WI38 (cell line): ENCODE measurements at regions not wholly inside any gene's neighbourhood (a gene's known extent, or its start where the extent isn't known, plus 50 kb on each side); places are given as distances from the start of the nearest gene placed in this dataset.
"Not testable (repeated sequence)": the region's sequence is repeated elsewhere in the genome, so short reads cannot be mapped to it uniquely, and the experiment has no call there.

Source experiments
- H3K4me3 ChIP-seq: 2 replicates; pipeline ENCODE4 v1.5.1; 2011; ENCODE audit warnings: low read depth, mild to moderate bottlenecking, control low read depth, low read length
- CTCF ChIP-seq: IDR thresholded peaks from 2 replicates; pipeline ENCODE4 v1.5.1; 2012; ENCODE audit warnings: low read depth, mild to moderate bottlenecking, control low read depth, low read length

GRCh38 chr1:83497563-83497962, 501.4 kb downstream of the TTLL7 start:
- TF ChIP-seq CTCF, result no peak
- no peak overlapping the region for H3K4me3 ChIP-seq

GRCh38 chr1:83495560-83495959, 503.4 kb downstream of the TTLL7 start:
- TF ChIP-seq CTCF, result no peak
- no peak overlapping the region for H3K4me3 ChIP-seq

GRCh38 chr1:83493633-83494032, 505.3 kb downstream of the TTLL7 start:
- TF ChIP-seq CTCF, result no peak
- no peak overlapping the region for H3K4me3 ChIP-seq

- no peak overlapping the region for H3K4me3 ChIP-seq
- no peak for TF ChIP-seq CTCF
These were observed 507.0 kb downstream of the TTLL7 start for GRCh38 chr1:83491930-83492329.

GRCh38 chr1:83490988-83491387, 507.9 kb downstream of the TTLL7 start:
- no peak for TF ChIP-seq CTCF
- no peak overlapping the region for H3K4me3 ChIP-seq

- not testable (repeated sequence) for H3K4me3 ChIP-seq
These were observed 510.8 kb downstream of the TTLL7 start for GRCh38 chr1:83488105-83488504.

GRCh38 chr1:83487460-83487859, 511.5 kb downstream of the TTLL7 start:
- not testable (repeated sequence) for H3K4me3 ChIP-seq

- not testable (repeated sequence) for H3K4me3 ChIP-seq
These were observed 513.5 kb downstream of the TTLL7 start for GRCh38 chr1:83485314-83486019.

- H3K4me3 ChIP-seq, result not testable (repeated sequence)
These were observed 517.6 kb downstream of the TTLL7 start for GRCh38 chr1:83481284-83481683.

- not testable (repeated sequence) for H3K4me3 ChIP-seq
These were observed 519.2 kb downstream of the TTLL7 start for GRCh38 chr1:83479591-83480239.

GRCh38 chr1:83478127-83478526, 520.8 kb downstream of the TTLL7 start:
- not testable (repeated sequence) for H3K4me3 ChIP-seq

GRCh38 chr1:83476518-83476917, 522.4 kb downstream of the TTLL7 start:
- not testable (repeated sequence) for H3K4me3 ChIP-seq

- H3K4me3 ChIP-seq, result not testable (repeated sequence)
These were observed 524.0 kb downstream of the TTLL7 start for GRCh38 chr1:83474946-83475345.

- not testable (repeated sequence) for H3K4me3 ChIP-seq
These were observed 524.9 kb downstream of the TTLL7 start for GRCh38 chr1:83473986-83474385.

GRCh38 chr1:83472066-83472465, 526.9 kb downstream of the TTLL7 start:
- H3K4me3 ChIP-seq, result not testable (repeated sequence)
